Astrocyte of the spinal cord (primary cell): ENCODE measurements at regions not wholly inside any gene's neighbourhood (a gene's known extent, or its start where the extent isn't known, plus 50 kb on each side); places are given as distances from the start of the nearest gene placed in this dataset.

Experiments used
- DNase-seq: peaks from one replicate; pipeline ENCODE4 v3.0.0; 2011; ENCODE audit warnings: low read depth, low spot score
- H3K4me3 ChIP-seq: 2 replicates; pipeline ENCODE4 v1.5.1; 2011; ENCODE audit warnings: low read depth, mild to moderate bottlenecking, low read length, moderate library complexity
- in situ Hi-C: cut with HindIII; loops from 2 replicates; pipeline ENCODE4 v1.10.0; 2017; ENCODE audit warnings: low sequenced_read_pairs
- TF ChIP-seq, protein P1 (sequence below): IDR thresholded peaks from 2 replicates; pipeline ENCODE4 v1.5.1; 2012; ENCODE audit warnings: low read depth, mild to moderate bottlenecking, low read length, inconsistent platforms

DNA sequence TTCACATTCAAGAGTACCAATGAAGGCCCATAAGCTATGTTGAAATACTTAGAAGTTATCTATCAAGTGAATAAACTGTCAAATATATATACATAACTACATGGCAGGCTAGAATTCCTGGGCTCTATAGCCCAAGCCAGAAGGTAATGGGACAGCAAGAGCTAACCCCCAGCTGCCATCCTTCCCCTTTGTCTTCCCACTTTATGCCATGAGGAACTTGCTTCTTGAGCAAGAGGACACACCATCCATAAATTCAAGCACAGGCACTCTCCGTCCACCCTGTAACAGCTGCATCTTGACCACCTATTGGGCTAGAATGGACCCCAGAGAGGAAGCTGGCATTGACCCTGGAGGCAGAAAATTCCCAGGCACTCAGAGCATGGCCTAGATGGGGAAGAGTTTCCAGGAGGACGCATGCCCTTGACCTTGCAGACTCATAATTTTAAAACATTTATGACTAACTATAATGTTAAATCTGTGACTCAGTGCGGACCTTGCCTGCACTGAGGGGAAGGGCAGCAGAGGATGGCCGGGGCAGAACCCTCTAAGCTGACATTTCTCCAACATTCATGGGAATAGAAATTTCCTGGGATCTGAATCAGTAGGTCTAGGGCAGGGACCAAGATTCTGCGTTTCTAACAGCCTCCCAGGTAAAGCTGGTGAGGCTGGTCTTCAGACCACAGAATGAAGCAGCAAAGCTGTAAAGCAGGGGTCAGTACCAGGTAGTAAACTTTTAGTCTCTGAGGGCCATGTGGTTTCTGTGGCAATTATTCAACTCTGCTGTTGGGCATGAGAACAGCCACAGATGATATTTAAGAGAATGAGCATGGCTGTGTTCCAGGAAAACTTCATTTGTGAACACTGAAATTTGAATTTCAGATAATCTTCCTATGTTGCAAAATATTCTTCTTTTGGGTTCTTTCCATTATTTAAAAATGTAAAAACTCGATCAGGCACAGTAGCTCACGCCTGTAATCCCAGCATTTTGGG lies 71.4 kb upstream of the CLDN10 start:
- in situ Hi-C loops, result no loop called here
- TF ChIP-seq, protein P1, sequence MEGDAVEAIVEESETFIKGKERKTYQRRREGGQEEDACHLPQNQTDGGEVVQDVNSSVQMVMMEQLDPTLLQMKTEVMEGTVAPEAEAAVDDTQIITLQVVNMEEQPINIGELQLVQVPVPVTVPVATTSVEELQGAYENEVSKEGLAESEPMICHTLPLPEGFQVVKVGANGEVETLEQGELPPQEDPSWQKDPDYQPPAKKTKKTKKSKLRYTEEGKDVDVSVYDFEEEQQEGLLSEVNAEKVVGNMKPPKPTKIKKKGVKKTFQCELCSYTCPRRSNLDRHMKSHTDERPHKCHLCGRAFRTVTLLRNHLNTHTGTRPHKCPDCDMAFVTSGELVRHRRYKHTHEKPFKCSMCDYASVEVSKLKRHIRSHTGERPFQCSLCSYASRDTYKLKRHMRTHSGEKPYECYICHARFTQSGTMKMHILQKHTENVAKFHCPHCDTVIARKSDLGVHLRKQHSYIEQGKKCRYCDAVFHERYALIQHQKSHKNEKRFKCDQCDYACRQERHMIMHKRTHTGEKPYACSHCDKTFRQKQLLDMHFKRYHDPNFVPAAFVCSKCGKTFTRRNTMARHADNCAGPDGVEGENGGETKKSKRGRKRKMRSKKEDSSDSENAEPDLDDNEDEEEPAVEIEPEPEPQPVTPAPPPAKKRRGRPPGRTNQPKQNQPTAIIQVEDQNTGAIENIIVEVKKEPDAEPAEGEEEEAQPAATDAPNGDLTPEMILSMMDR, result no peak
- no peak for DNase-seq
- H3K4me3 ChIP-seq, result no peak overlapping the region

- no peak for DNase-seq
- H3K4me3 ChIP-seq, result no peak overlapping the region
- TF ChIP-seq, protein P1, result no peak
- in situ Hi-C loops, result no loop called here
Measured at GRCh38 chr13:95484052-95484451, 68.5 kb upstream of the CLDN10 start.

- in situ Hi-C loops, result no loop called here
- TF ChIP-seq, protein P1, result no peak
- peak; percentile 40 for DNase-seq
- no peak overlapping the region for H3K4me3 ChIP-seq
Measured at GRCh38 chr13:95485045-95485517, 67.4 kb upstream of the CLDN10 start.

DNA sequence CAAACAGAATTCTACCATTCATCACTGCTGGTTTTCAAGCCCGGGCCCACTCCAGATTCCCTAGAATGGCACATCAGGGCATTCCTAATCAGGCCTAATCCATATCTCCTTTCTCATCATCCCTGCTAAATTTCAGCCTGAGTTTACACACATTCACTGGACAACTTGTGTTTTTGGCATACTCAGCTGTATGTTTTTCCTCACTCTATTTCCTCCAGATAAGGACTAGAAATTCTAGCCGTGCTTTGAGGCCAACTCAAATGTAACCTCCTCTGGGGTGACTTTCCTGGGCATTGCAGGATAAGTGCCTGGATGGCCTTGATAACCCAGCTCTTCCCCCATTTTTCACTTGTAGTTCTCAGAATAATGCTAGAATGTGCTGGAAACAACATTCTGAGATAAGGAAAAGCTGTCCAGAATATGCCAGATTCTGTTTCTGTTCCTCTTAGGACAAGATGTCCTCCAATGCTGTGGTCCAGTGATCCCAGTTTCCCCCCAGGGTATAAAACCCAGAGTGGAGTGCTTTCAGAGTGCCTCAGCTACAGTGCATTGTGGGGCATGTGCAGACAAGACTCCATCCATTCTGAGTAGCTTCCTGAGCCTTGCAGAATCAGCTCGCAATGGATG lies 66.9 kb upstream of the CLDN10 start:
- no peak for DNase-seq
- TF ChIP-seq, protein P1, result no peak
- H3K4me3 ChIP-seq, result no peak overlapping the region
- in situ Hi-C loops, result no loop called here

DNA sequence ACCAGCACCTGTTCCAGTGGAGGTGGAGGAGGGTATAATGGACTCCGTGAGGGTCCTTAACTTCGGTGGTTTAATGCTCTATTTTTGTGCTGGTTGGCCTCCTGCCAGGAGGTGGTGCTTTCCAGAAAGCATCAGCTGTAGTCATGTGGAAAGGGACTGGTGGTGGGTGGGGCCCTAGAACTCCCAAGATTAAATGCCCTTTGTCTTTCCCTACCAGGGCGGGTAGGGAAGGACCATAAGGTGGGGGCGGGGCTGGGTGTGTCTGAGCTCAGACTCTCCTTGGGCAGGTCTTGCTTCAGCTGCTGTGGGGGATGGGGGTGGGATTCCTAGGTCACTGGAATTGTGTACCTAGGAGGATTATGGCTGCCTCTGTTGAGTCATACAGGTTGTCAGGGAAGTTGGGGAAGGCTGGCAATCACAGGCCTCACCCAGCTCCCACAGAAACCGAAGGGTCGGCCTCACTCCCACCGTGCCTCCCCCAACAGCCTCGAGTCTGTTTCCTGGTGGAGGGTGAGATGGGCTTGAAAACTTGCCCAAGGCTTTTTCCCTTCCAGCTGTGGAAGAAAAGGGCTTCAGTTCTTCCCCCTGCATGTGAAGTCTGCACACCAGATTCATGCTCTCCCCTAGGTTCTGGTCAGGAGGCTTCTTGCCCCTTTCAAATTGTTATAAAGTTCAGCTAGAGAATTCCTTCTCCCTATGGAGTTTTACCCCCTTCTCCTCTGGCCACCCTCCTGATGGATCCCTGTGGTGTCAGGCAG lies 60.3 kb upstream of the CLDN10 start:
- in situ Hi-C loops, result no loop called here
- TF ChIP-seq, protein P1, result no peak
- H3K4me3 ChIP-seq, result no peak overlapping the region
- DNase-seq, result no peak

DNA sequence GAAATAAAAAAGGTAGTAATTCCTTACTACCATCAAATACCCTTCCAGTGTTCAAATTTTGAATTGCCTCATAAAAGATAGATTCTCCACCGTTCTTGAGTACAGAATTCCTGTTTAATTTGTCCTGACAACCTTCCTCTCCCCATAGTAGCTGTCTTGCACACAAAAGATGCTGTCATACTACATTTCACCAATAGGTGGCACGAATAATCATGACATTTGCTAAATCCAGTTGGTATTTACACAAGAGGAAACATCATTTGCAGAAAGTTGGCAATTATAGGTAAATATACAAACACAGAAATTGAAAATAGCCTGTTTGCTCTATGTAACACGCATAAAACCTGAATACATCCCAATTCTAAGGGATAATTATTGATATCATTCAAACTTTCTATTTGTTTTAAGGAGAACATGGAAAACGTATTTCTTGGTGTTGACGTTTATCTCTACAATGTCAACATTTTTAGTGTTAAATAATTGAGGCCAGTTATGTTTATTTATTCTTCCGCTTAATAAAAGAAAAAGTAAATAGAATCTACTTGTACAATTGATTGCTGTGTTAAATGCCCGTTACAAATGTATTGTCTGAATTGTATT lies 58.3 kb upstream of the CLDN10 start:
- TF ChIP-seq, protein P1, result peak; percentile 72
- in situ Hi-C loops, result no loop called here
- DNase-seq, result peak; percentile 75
- H3K4me3 ChIP-seq, result no peak overlapping the region
